ENCODE measurements at regions not wholly inside any gene's neighbourhood (a gene's known extent, or its start where the extent isn't known, plus 50 kb on each side); places are given as distances from the start of the nearest gene placed in this dataset.

GRCh38 chr20:5665417-5665816, 54.6 kb upstream of the GPCPD1 start:
- TF ChIP-seq ISL1 (CRISPR knock-in tag; IDR thresholded peaks at IDR 0.05): no peak
- no peak for TF ChIP-seq TOX (CRISPR knock-in tag; IDR thresholded peaks at IDR 0.05; ENCODE audit: borderline replicate concordance)
- TF ChIP-seq PATZ1 (CRISPR knock-in tag; IDR thresholded peaks at IDR 0.05; ENCODE audit: borderline replicate concordance): no peak

All from SK-N-SH treated with all-trans-retinoic acid at 6 μM for 48 hours (cell line).